GM23248 (cell line): ENCODE measurements at regions not wholly inside any gene's neighbourhood (a gene's known extent, or its start where the extent isn't known, plus 50 kb on each side); places are given as distances from the start of the nearest gene placed in this dataset.

Source experiments
- DNase-seq: peaks from one replicate; pipeline ENCODE4 v3.0.0-alpha.2; 2015
- H2AFZ ChIP-seq: fragments of 200-600 bp; sonication (generic); 2 replicates; pipeline ENCODE4 v1.6.1; 2016; ENCODE audit warnings: antibody characterized with exemption
- H3F3A ChIP-seq: fragments of 200-600 bp; sonication (generic); 2 replicates; pipeline ENCODE4 v1.6.1; 2016; ENCODE audit warnings: mild to moderate bottlenecking, antibody characterized with exemption, mixed run types; ENCODE audit not compliant: insufficient read depth
- H3K27ac ChIP-seq: fragments of 200-600 bp; sonication (generic); 2 replicates; pipeline ENCODE4 v1.5.1; 2016; ENCODE audit warnings: mild to moderate bottlenecking
- H3K27me3 ChIP-seq: fragments of 200-600 bp; sonication (generic); replicated peaks from 2 replicates; pipeline ENCODE4 v1.6.1; 2016; ENCODE audit warnings: mild to moderate bottlenecking; ENCODE audit not compliant: insufficient read depth
- H3K36me3 ChIP-seq: fragments of 200-600 bp; sonication (generic); 2 replicates; pipeline ENCODE4 v1.6.1; 2016; ENCODE audit warnings: low read depth, mild to moderate bottlenecking
- H3K4me1 ChIP-seq: fragments of 200-600 bp; sonication (generic); 2 replicates; pipeline ENCODE4 v1.6.1; 2016; ENCODE audit warnings: mild to moderate bottlenecking; ENCODE audit not compliant: insufficient read depth
- H3K4me2 ChIP-seq: fragments of 200-600 bp; sonication (generic); one replicate; pipeline ENCODE4 v1.6.1; 2016; ENCODE audit warnings: mild to moderate bottlenecking; ENCODE audit not compliant: unreplicated experiment
- H3K4me3 ChIP-seq: fragments of 200-600 bp; sonication (generic); 2 replicates; pipeline ENCODE4 v1.5.1; 2016; ENCODE audit warnings: mild to moderate bottlenecking
- H3K79me2 ChIP-seq: fragments of 200-600 bp; sonication (generic); 2 replicates; pipeline ENCODE4 v1.6.1; 2016; ENCODE audit warnings: mild to moderate bottlenecking; ENCODE audit not compliant: insufficient read depth
- H3K9ac ChIP-seq: fragments of 200-600 bp; sonication (generic); 2 replicates; pipeline ENCODE4 v1.6.1; 2016; ENCODE audit warnings: mild to moderate bottlenecking
- H3K9me2 ChIP-seq: fragments of 200-600 bp; sonication (generic); 2 replicates; pipeline ENCODE4 v1.6.1; 2016; ENCODE audit warnings: mixed run types, mild to moderate bottlenecking, moderate library complexity; ENCODE audit not compliant: insufficient read depth
- H3K9me3 ChIP-seq: fragments of 200-600 bp; sonication (generic); one replicate; pipeline ENCODE4 v1.6.1; 2017; ENCODE audit warnings: low read depth
- H4K20me1 ChIP-seq: fragments of 200-600 bp; sonication (generic); 2 replicates; pipeline ENCODE4 v1.6.0; 2016; ENCODE audit not compliant: insufficient read depth
- EZH2 ChIP-seq: fragments of 200-600 bp; sonication (generic); IDR thresholded peaks from 2 replicates; pipeline ENCODE4 v1.6.1; 2018; ENCODE audit warnings: antibody characterized with exemption, mild to moderate bottlenecking; ENCODE audit not compliant: insufficient read depth, poor library complexity, severe bottlenecking
- EZH2phosphoT487 ChIP-seq: fragments of 200-600 bp; sonication (generic); IDR thresholded peaks from 2 replicates; pipeline ENCODE4 v1.6.1; 2018; ENCODE audit warnings: antibody characterized with exemption, moderate library complexity, mild to moderate bottlenecking, low read depth; ENCODE audit not compliant: insufficient read depth
- WGBS, 2 experiments: methylation state at CpG; one replicate each; pipeline ENCODE4 v1.1.6; 2015 to 2017; ENCODE audit warnings: low lambda C conversion rate in 2 of 2, low coverage in 1 of 2; ENCODE audit errors: missing lambda C conversion rate in 2 of 2; 5-methylcytosine and 5-hydroxymethylcytosine counted together
- in situ Hi-C: fragments of 300-500 bp; cut with MboI; formaldehyde crosslinking; loops from 2 replicates; pipeline ENCODE4 v1.15.0; 2020

GRCh38 chr7:41201021-41201420 is 501.9 kb downstream of the INHBA start:
- Histone ChIP-seq H3F3A (no peaks in the 10 kb centered on the region), H3K4me3 (no peak overlapping the region), H2AFZ (no peak overlapping the region), H3K36me3 (no peaks in the 10 kb centered on the region), H3K27me3 (no peaks in the 10 kb centered on the region), H3K27ac (no peak overlapping the region), H4K20me1 (no peaks in the 10 kb centered on the region), H3K9ac (no peak overlapping the region), H3K4me1 (no peaks in the 10 kb centered on the region), H3K4me2 (no peak overlapping the region), H3K79me2 (no peaks in the 10 kb centered on the region), H3K9me2 (no peaks in the 10 kb centered on the region), H3K9me3 (no peaks in the 10 kb centered on the region)
- TF ChIP-seq EZH2phosphoT487 (no peak), EZH2 (no peak)
- in situ Hi-C loops = no loop called here
- 92 to 97% methylated on average over 3 of the region's 3 CpGs for whole genome bisulfite sequencing, 2 experiments
- no peak for DNase-seq

- Histone ChIP-seq H3K4me2 (no peak overlapping the region), H3K79me2 (no peaks in the 10 kb centered on the region), H3K9me2 (no peaks in the 10 kb centered on the region), H3K4me1 (no peaks in the 10 kb centered on the region), H3K27ac (no peak overlapping the region), H4K20me1 (no peaks in the 10 kb centered on the region), H3K27me3 (no peaks in the 10 kb centered on the region), H3K36me3 (no peaks in the 10 kb centered on the region), H2AFZ (no peak overlapping the region), H3F3A (no peaks in the 10 kb centered on the region), H3K4me3 (no peak overlapping the region), H3K9ac (no peak overlapping the region), H3K9me3 (no peaks in the 10 kb centered on the region)
- TF ChIP-seq EZH2 (no peak), EZH2phosphoT487 (no peak)
- WGBS, 2 experiments = 74 to 76% methylated on average over 3 of the region's 3 CpGs
- DNase-seq = no peak
- in situ Hi-C loops = no loop called here
Measured at GRCh38 chr7:41199136-41199535, 503.8 kb downstream of the INHBA start.

- Histone ChIP-seq H3K9me2 (no peaks in the 10 kb centered on the region), H3K27ac (no peak overlapping the region), H3F3A (no peaks in the 10 kb centered on the region), H3K4me2 (no peak overlapping the region), H3K9me3 (no peaks in the 10 kb centered on the region), H3K27me3 (no peaks in the 10 kb centered on the region), H3K36me3 (no peaks in the 10 kb centered on the region), H3K4me1 (no peaks in the 10 kb centered on the region), H3K4me3 (no peak overlapping the region), H2AFZ (no peak overlapping the region), H3K9ac (no peak overlapping the region), H4K20me1 (no peaks in the 10 kb centered on the region), H3K79me2 (no peaks in the 10 kb centered on the region)
- TF ChIP-seq EZH2 = no peak
- no peak for TF ChIP-seq EZH2phosphoT487
- in situ Hi-C loops = no loop called here
- DNase-seq = no peak
Measured at GRCh38 chr7:41198502-41198901, 504.4 kb downstream of the INHBA start.

GRCh38 chr7:41197769-41198168 is 505.1 kb downstream of the INHBA start:
- Histone ChIP-seq H3K9me3 (no peaks in the 10 kb centered on the region), H3K4me3 (no peak overlapping the region), H3K9me2 (no peaks in the 10 kb centered on the region), H3K4me1 (no peaks in the 10 kb centered on the region), H3K27me3 (no peaks in the 10 kb centered on the region), H3K79me2 (no peaks in the 10 kb centered on the region), H3K4me2 (no peak overlapping the region), H2AFZ (no peak overlapping the region), H3K9ac (no peak overlapping the region), H3F3A (no peaks in the 10 kb centered on the region), H3K27ac (no peak overlapping the region), H4K20me1 (no peaks in the 10 kb centered on the region), H3K36me3 (no peaks in the 10 kb centered on the region)
- TF ChIP-seq EZH2phosphoT487 (no peak), EZH2 (no peak)
- in situ Hi-C loops = no loop called here
- DNase-seq = no peak
- WGBS, 2 experiments = 92 to 95% methylated on average over 2 of the region's 2 CpGs

GRCh38 chr7:41193738-41194282 is 509.1 kb downstream of the INHBA start:
- no peaks in the 10 kb centered on the region for H3K9me3 ChIP-seq
- peaks cover 14% of the 10 kb centered on the region; the same call in 1 of the 2 replicates for H3F3A ChIP-seq
- no peak overlapping the region for H3K27ac ChIP-seq
- H3K9me2 ChIP-seq = no peaks in the 10 kb centered on the region
- no peaks in the 10 kb centered on the region for H3K79me2 ChIP-seq
- no peaks in the 10 kb centered on the region for H3K36me3 ChIP-seq
- no peak overlapping the region for H3K4me2 ChIP-seq
- no peaks in the 10 kb centered on the region for H3K27me3 ChIP-seq
- no peak for DNase-seq
- no peaks in the 10 kb centered on the region for H4K20me1 ChIP-seq
- TF ChIP-seq EZH2 = no peak
- no peak for TF ChIP-seq EZH2phosphoT487
- no peak overlapping the region for H2AFZ ChIP-seq
- H3K4me1 ChIP-seq = peaks cover 18% of the 10 kb centered on the region
- H3K4me3 ChIP-seq = no peak overlapping the region
- no peak overlapping the region for H3K9ac ChIP-seq
- WGBS, 2 experiments = 93 to 97% methylated on average over 6 of the region's 6 CpGs
- in situ Hi-C loops = no loop called here
